Stimulated activated CD8-positive, alpha-beta memory T cell treated with anti-CD3 and anti-CD28 coated beads, Interleukin-15, amount 100 ng/mL, for 48 hours (primary cell): ENCODE measurements at regions not wholly inside any gene's neighbourhood (a gene's known extent, or its start where the extent isn't known, plus 50 kb on each side); places are given as distances from the start of the nearest gene placed in this dataset.

ENCODE experiments used
- DNase-seq, 2 donors: peaks; one replicate each; pipeline ENCODE4 v3.0.0-alpha.2; 2020; ENCODE audit warnings: low read depth in 2 of 2

GRCh38 chr7:3194501-3195141, 106.4 kb upstream of the SDK1 start:
- DNase-seq, result no peak

GRCh38 chr7:3195160-3195559, 105.9 kb upstream of the SDK1 start:
- DNase-seq, result no peak

- DNase-seq, result no peak
These were observed 104.2 kb upstream of the SDK1 start for GRCh38 chr7:3196629-3197400.

- no peak for DNase-seq
These were observed 103.4 kb upstream of the SDK1 start for GRCh38 chr7:3197567-3198213.

- no peak for DNase-seq
These were observed 102.7 kb upstream of the SDK1 start for GRCh38 chr7:3198316-3198715.

GRCh38 chr7:3200504-3200903, 100.5 kb upstream of the SDK1 start:
- peak in 1 of 2 donors; percentile 8 for DNase-seq

- no peak for DNase-seq
These were observed 99.7 kb upstream of the SDK1 start for GRCh38 chr7:3201306-3201705.

- DNase-seq, result no peak
These were observed 98.9 kb upstream of the SDK1 start for GRCh38 chr7:3201937-3202710.

GRCh38 chr7:3204526-3204925, 96.5 kb upstream of the SDK1 start:
- DNase-seq, result no peak

- DNase-seq, result no peak
These were observed 95.0 kb upstream of the SDK1 start for GRCh38 chr7:3206101-3206500.

GRCh38 chr7:3206771-3207191, 94.3 kb upstream of the SDK1 start:
- DNase-seq, result no peak

- no peak for DNase-seq
These were observed 93.6 kb upstream of the SDK1 start for GRCh38 chr7:3207387-3207902.

GRCh38 chr7:3210531-3210930, 90.5 kb upstream of the SDK1 start:
- no peak for DNase-seq

- no peak for DNase-seq
These were observed 87.0 kb upstream of the SDK1 start for GRCh38 chr7:3214090-3214413.

GRCh38 chr7:3215624-3216585, 85.1 kb upstream of the SDK1 start:
- DNase-seq, result no peak

- DNase-seq, result no peak
These were observed 83.9 kb upstream of the SDK1 start for GRCh38 chr7:3217166-3217565.

GRCh38 chr7:3218411-3219225, 82.4 kb upstream of the SDK1 start:
- no peak for DNase-seq

GRCh38 chr7:3229904-3230470, 71.1 kb upstream of the SDK1 start:
- DNase-seq, result no peak

- DNase-seq, result no peak
These were observed 70.1 kb upstream of the SDK1 start for GRCh38 chr7:3230908-3231307.

- no peak for DNase-seq
These were observed 68.8 kb upstream of the SDK1 start for GRCh38 chr7:3232228-3232627.
